ENCODE measurements at regions not wholly inside any gene's neighbourhood (a gene's known extent, or its start where the extent isn't known, plus 50 kb on each side); places are given as distances from the start of the nearest gene placed in this dataset.

DNA sequence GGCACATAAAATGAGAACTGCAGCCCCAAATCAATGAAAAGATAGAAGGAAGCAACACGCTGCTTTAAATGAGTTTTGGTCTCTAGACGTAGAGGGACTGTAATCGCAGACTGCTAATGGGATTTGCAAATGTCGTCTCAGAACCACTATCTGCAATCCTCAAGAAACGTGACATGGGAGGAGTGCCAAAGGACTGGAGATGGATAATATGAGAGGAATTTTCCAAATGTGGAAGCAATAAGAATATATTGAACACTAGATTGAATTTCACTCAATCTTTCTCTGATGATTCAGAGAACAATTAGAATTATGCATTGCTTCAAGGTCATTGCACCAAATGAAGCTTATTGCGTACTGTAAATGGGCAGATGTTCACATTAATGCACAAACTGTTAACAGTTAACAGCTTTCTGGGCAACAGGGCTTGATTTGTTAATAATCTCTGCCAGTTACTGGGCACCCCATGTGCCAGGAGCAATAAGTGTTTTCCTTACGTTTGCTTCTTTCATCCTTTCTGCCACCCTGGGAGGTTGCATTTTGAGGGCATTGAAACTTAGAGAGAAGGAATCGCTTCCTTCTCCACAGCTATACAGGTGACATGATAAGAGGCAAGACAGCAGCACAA lies 62.8 kb upstream of the WASF3 start:
- H3K27me3 ChIP-seq (replicated peaks in 1 of 7) = peaks cover 0 to 8% (median 0%) of the 10 kb centered on the region in 7 donors
- no peaks in the 10 kb centered on the region for H3K36me3 ChIP-seq
- no peak for DNase-seq
- 73 to 89% (median 84%) methylated on average over 8 of the region's 8 CpGs for WGBS, 5 donors
- no peak overlapping the region for H3K27ac ChIP-seq
- H3K4me1 ChIP-seq = peaks cover 0 to 7% (median 0%) of the 10 kb centered on the region in 6 donors
- TF ChIP-seq POLR2AphosphoS5 (IDR thresholded peaks at IDR 0.05) (no peak), POLR2A (IDR thresholded peaks at IDR 0.05) (no peak)
- TF ChIP-seq, protein P1, sequence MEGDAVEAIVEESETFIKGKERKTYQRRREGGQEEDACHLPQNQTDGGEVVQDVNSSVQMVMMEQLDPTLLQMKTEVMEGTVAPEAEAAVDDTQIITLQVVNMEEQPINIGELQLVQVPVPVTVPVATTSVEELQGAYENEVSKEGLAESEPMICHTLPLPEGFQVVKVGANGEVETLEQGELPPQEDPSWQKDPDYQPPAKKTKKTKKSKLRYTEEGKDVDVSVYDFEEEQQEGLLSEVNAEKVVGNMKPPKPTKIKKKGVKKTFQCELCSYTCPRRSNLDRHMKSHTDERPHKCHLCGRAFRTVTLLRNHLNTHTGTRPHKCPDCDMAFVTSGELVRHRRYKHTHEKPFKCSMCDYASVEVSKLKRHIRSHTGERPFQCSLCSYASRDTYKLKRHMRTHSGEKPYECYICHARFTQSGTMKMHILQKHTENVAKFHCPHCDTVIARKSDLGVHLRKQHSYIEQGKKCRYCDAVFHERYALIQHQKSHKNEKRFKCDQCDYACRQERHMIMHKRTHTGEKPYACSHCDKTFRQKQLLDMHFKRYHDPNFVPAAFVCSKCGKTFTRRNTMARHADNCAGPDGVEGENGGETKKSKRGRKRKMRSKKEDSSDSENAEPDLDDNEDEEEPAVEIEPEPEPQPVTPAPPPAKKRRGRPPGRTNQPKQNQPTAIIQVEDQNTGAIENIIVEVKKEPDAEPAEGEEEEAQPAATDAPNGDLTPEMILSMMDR (IDR thresholded peaks at IDR 0.05 in 8 of 11, conservative IDR thresholded peaks at IDR 0.05 in 3 of 11) = no peak
- no peak overlapping the region for H3K4me3 ChIP-seq
- no peaks in the 10 kb centered on the region for H3K9me3 ChIP-seq
- intact Hi-C loops (cut with DNase I; ENCODE audit: low total_unique reads) = loop anchor here (5.0 to 10.0 kb wide), 2 partner anchors 312 to 920 kb away; no protein-coding TSS in a partner anchor

DNA sequence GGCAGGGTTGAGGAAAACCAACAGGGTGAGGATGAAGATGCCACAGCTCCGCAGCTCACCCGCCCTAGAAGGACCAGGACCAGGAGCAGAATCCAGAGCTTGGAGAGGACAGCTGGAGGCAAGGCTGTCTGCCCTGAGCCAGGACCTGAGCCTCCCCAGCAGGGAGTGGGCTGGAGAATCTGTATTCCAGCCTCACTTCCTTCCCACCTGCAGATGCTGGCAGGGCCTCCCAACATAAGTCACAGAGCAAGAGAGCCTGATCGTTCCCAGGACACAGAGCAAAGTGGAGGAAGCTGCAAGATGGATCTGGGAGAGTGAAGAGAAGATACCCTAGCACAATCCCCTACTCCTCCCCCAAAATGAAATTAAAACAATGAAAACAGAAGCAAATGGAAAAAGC lies 61.7 kb upstream of the WASF3 start:
- Histone ChIP-seq H3K27me3 (replicated peaks in 1 of 7) (peaks cover 0 to 17% (median 0%) of the 10 kb centered on the region in 7 donors), H3K4me3 (no peak overlapping the region), H3K9me3 (no peaks in the 10 kb centered on the region), H3K36me3 (no peaks in the 10 kb centered on the region), H3K4me1 (peaks cover 0 to 10% (median 1%) of the 10 kb centered on the region in 6 donors), H3K27ac (no peak overlapping the region)
- no peak for DNase-seq
- intact Hi-C loops (cut with DNase I; ENCODE audit: low total_unique reads) = loop anchor here (5.0 to 10.0 kb wide), 2 partner anchors 313 to 921 kb away; no protein-coding TSS in a partner anchor
- TF ChIP-seq POLR2A (IDR thresholded peaks at IDR 0.05) = no peak
- TF ChIP-seq, protein P1 (IDR thresholded peaks at IDR 0.05 in 8 of 11, conservative IDR thresholded peaks at IDR 0.05 in 3 of 11) = no peak
- no peak for TF ChIP-seq POLR2AphosphoS5 (IDR thresholded peaks at IDR 0.05)
- WGBS, 5 donors = 66 to 89% (median 81%) methylated on average over 3 of the region's 3 CpGs

DNA sequence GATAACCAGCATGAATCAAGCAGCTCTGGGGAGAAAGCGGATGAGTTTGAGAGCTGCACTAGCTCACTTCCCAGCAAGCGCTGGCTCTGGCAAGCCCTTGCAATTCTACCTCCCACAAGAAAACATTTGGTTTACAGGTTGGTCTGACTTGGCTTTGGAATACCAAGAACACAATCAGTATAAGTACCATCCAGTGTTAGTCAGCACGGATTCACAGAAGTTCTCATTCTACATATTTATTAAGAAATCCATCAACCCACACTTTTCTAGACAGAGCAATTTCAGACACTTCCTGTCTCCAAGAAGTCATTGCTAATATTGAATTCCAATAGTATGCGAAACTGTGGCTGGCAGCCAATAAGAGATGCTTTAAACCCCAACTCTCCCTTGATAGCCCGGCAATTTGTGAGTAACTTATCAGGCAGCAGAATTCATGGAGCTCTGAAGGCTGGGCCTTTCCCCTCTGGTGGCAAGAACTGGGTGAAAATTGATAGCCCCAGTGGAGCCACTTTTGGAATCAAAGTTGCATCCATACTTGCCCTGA lies 59.4 kb upstream of the WASF3 start:
- Histone ChIP-seq H3K4me1 (peaks cover 0 to 18% (median 7%) of the 10 kb centered on the region in 6 donors), H3K27ac (no peak overlapping the region), H3K9me3 (no peaks in the 10 kb centered on the region), H3K27me3 (replicated peaks in 1 of 7) (peaks cover 0 to 29% (median 0%) of the 10 kb centered on the region in 7 donors), H3K36me3 (no peaks in the 10 kb centered on the region), H3K4me3 (no peak overlapping the region)
- TF ChIP-seq POLR2AphosphoS5 (IDR thresholded peaks at IDR 0.05) = no peak
- TF ChIP-seq, protein P1 (IDR thresholded peaks at IDR 0.05 in 8 of 11, conservative IDR thresholded peaks at IDR 0.05 in 3 of 11) = no peak
- TF ChIP-seq POLR2A (IDR thresholded peaks at IDR 0.05) = no peak
- DNase-seq = no peak
- intact Hi-C loops (cut with DNase I; ENCODE audit: low total_unique reads) = loop anchor here (5.0 to 10.0 kb wide), 2 partner anchors 316 to 923 kb away; no protein-coding TSS in a partner anchor
- 80 to 85% (median 81%) methylated on average over 5 of the region's 5 CpGs for WGBS, 5 donors
